WTC11 (cell line): ENCODE measurements at regions not wholly inside any gene's neighbourhood (a gene's known extent, or its start where the extent isn't known, plus 50 kb on each side); places are given as distances from the start of the nearest gene placed in this dataset.

Source experiments
- ATAC-seq: fragments of 200-7000 bp; cut with Tn5 transposase; 2 replicates; pipeline ENCODE4 v1.10.0; 2021; ENCODE audit warnings: mild to moderate bottlenecking, moderate library complexity
- CTCF ChIA-PET: fragments of 300-600 bp; sonication (Branson Sonifier 250); formaldehyde crosslinking; loops from one replicate; lab custom pipeline; 2021; ENCODE audit warnings: antibody characterized with exemption; lab: Charles Lee
- POLR2A ChIA-PET: fragments of 350-600 bp; sonication (Branson Sonifier 250); formaldehyde crosslinking; loops from one replicate; lab custom pipeline; 2021; ENCODE audit warnings: antibody characterized with exemption; lab: Charles Lee
- DNase-seq: peaks from one replicate; pipeline ENCODE4 v3.0.0; 2021; ENCODE audit warnings: low spot score
- H3K27ac Mint-ChIP-seq: 2 replicates; pipeline ENCODE4 v1.8.0; 2021; ENCODE audit warnings: mixed read lengths
- H3K27me3 Mint-ChIP-seq: 2 replicates; pipeline ENCODE4 v1.8.0; 2021; ENCODE audit warnings: low read depth, mild to moderate bottlenecking, moderate library complexity, mixed read lengths
- H3K36me3 Mint-ChIP-seq: 2 replicates; pipeline ENCODE4 v1.8.0; 2021; ENCODE audit warnings: mixed read lengths
- H3K4me1 Mint-ChIP-seq: 2 replicates; pipeline ENCODE4 v1.8.0; 2022; ENCODE audit warnings: mixed read lengths
- H3K4me3 Mint-ChIP-seq: 2 replicates; pipeline ENCODE4 v1.8.0; 2021; ENCODE audit warnings: mild to moderate bottlenecking, moderate library complexity, mixed read lengths
- H3K9me3 Mint-ChIP-seq: 2 replicates; pipeline ENCODE4 v1.8.0; 2021; ENCODE audit warnings: mixed read lengths
- CREM ChIP-seq: sonication (generic); formaldehyde crosslinking; IDR thresholded peaks from 2 replicates; pipeline ENCODE4 v1.8.1; 2022; ENCODE audit warnings: mild to moderate bottlenecking, missing genetic modification reagents, moderate library complexity
- ETV6 ChIP-seq: sonication (generic); formaldehyde crosslinking; IDR thresholded peaks from 2 replicates; pipeline ENCODE4 v1.8.1; 2022; ENCODE audit warnings: mild to moderate bottlenecking, missing genetic modification reagents
- GABPB1 ChIP-seq: sonication (generic); formaldehyde crosslinking; IDR thresholded peaks from 2 replicates; pipeline ENCODE4 v1.8.1; 2023; ENCODE audit warnings: mild to moderate bottlenecking, missing genetic modification reagents
- JUN ChIP-seq: sonication (generic); formaldehyde crosslinking; IDR thresholded peaks from 2 replicates; pipeline ENCODE4 v1.8.0; 2023; ENCODE audit warnings: mild to moderate bottlenecking, missing genetic modification reagents
- NR3C1 ChIP-seq: sonication (generic); formaldehyde crosslinking; conservative IDR thresholded peaks from 2 replicates; pipeline ENCODE4 v1.8.1; 2023; ENCODE audit warnings: low read depth, mild to moderate bottlenecking, missing genetic modification reagents
- PRRX2 ChIP-seq: fragments of 250-450 bp; sonication (Bioruptor Pico); IDR thresholded peaks from 2 replicates; pipeline ENCODE4 v1.8.0; 2021; ENCODE audit warnings: mild to moderate bottlenecking
- SP1 ChIP-seq: sonication (generic); formaldehyde crosslinking; conservative IDR thresholded peaks from 2 replicates; pipeline ENCODE4 v1.8.1; 2022; ENCODE audit warnings: missing genetic modification reagents
- TP53 ChIP-seq: sonication (generic); formaldehyde crosslinking; IDR thresholded peaks from 2 replicates; pipeline ENCODE4 v1.8.1; 2023; ENCODE audit warnings: mild to moderate bottlenecking, missing genetic modification reagents
- ZNF232 ChIP-seq: sonication (generic); formaldehyde crosslinking; IDR thresholded peaks from 2 replicates; pipeline ENCODE4 v1.8.0; 2022; ENCODE audit warnings: mild to moderate bottlenecking, missing genetic modification reagents
- TF ChIP-seq, protein P1 (sequence below): fragments of 200-600 bp; IDR thresholded peaks from 2 replicates; pipeline ENCODE4 v1.8.0; 2022; ENCODE audit warnings: antibody characterized with exemption
- TF ChIP-seq, protein P2 (sequence below): sonication (generic); formaldehyde crosslinking; IDR thresholded peaks from 2 replicates; pipeline ENCODE4 v1.8.1; 2022; ENCODE audit warnings: low read depth, mild to moderate bottlenecking, moderate library complexity, missing genetic modification reagents, borderline replicate concordance
- TF ChIP-seq, protein P3 (sequence below): fragments of 250-450 bp; sonication (Bioruptor Pico); conservative IDR thresholded peaks from 2 replicates; pipeline ENCODE4 v1.9.0; 2021; ENCODE audit warnings: mild to moderate bottlenecking
- TF ChIP-seq, protein P4 (sequence below): fragments of 250-450 bp; sonication (Bioruptor Pico); IDR thresholded peaks from 2 replicates; pipeline ENCODE4 v1.9.0; 2021; ENCODE audit warnings: mild to moderate bottlenecking
- TF ChIP-seq, protein P5 (sequence below): sonication (generic); formaldehyde crosslinking; IDR thresholded peaks from 2 replicates; pipeline ENCODE4 v1.8.1; 2023; ENCODE audit warnings: mild to moderate bottlenecking, missing genetic modification reagents, borderline replicate concordance
- TF ChIP-seq, protein P6 (sequence below): sonication (generic); formaldehyde crosslinking; IDR thresholded peaks from 2 replicates; pipeline ENCODE4 v1.8.0; 2023; ENCODE audit warnings: missing genetic modification reagents, mild to moderate bottlenecking, borderline replicate concordance
- TF ChIP-seq, protein P7 (sequence below): sonication (generic); formaldehyde crosslinking; IDR thresholded peaks from 2 replicates; pipeline ENCODE4 v1.8.1; 2023; ENCODE audit warnings: mild to moderate bottlenecking, missing genetic modification reagents

DNA sequence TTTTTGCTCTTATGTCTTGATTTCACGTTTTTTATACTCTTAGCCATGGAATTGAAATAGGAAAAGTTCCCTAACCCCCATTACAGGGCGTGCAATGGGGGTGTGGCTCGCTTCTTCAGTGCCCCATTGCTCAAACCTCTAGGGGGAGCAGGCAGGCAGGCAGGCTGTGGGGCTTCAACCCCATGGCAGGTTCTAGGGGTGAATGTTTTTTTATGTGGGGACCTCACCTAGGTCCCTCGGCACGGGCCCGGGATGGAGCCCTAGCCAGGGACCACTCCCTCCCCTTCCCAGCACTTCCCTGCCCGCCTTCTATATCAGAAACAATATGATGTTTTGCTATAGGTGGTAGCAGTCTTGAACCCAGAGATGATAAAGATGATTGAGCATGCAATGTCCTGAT is 221.3 kb upstream of the SMC2 start (continued):
- TF ChIP-seq, protein P1, sequence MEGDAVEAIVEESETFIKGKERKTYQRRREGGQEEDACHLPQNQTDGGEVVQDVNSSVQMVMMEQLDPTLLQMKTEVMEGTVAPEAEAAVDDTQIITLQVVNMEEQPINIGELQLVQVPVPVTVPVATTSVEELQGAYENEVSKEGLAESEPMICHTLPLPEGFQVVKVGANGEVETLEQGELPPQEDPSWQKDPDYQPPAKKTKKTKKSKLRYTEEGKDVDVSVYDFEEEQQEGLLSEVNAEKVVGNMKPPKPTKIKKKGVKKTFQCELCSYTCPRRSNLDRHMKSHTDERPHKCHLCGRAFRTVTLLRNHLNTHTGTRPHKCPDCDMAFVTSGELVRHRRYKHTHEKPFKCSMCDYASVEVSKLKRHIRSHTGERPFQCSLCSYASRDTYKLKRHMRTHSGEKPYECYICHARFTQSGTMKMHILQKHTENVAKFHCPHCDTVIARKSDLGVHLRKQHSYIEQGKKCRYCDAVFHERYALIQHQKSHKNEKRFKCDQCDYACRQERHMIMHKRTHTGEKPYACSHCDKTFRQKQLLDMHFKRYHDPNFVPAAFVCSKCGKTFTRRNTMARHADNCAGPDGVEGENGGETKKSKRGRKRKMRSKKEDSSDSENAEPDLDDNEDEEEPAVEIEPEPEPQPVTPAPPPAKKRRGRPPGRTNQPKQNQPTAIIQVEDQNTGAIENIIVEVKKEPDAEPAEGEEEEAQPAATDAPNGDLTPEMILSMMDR: no peak
- TF ChIP-seq, protein P2, sequence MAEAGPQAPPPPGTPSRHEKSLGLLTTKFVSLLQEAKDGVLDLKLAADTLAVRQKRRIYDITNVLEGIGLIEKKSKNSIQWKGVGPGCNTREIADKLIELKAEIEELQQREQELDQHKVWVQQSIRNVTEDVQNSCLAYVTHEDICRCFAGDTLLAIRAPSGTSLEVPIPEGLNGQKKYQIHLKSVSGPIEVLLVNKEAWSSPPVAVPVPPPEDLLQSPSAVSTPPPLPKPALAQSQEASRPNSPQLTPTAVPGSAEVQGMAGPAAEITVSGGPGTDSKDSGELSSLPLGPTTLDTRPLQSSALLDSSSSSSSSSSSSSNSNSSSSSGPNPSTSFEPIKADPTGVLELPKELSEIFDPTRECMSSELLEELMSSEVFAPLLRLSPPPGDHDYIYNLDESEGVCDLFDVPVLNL (CRISPR knock-in tag): no peak
- no peak for TF ChIP-seq JUN (CRISPR knock-in tag)

DNA sequence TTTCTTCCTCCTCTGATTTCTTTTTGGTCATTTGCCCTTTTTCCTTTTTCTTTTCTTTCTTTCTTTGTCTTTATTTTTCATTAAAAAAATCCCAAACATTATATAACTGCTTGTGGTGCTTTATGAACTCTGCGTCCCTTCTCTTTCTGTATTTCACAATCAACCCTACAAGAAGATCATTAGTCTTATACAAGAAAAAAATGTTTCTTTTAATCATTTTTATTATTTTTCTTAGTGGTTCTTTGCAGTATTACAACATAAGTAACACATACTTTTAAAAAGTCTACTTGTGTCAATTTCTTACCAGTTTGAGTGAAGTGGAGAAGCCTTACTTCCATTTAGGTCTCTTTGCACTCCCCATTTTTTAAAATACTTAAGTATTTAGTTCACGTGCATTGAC is 212.7 kb upstream of the SMC2 start:
- CTCF ChIA-PET: no interaction called here
- peaks cover 3% of the 10 kb centered on the region; the same call in 1 of the 2 replicates for H3K9me3 Mint-ChIP-seq
- ATAC-seq (no peak), DNase-seq (no peak)
- POLR2A ChIA-PET: no interaction called here
- H3K36me3 Mint-ChIP-seq: no peaks in the 10 kb centered on the region
- no peaks in the 10 kb centered on the region for H3K4me1 Mint-ChIP-seq
- H3K27ac Mint-ChIP-seq: no peak overlapping the region
- H3K27me3 Mint-ChIP-seq: no peaks in the 10 kb centered on the region
- H3K4me3 Mint-ChIP-seq: no peak overlapping the region
- TF ChIP-seq, protein P3, sequence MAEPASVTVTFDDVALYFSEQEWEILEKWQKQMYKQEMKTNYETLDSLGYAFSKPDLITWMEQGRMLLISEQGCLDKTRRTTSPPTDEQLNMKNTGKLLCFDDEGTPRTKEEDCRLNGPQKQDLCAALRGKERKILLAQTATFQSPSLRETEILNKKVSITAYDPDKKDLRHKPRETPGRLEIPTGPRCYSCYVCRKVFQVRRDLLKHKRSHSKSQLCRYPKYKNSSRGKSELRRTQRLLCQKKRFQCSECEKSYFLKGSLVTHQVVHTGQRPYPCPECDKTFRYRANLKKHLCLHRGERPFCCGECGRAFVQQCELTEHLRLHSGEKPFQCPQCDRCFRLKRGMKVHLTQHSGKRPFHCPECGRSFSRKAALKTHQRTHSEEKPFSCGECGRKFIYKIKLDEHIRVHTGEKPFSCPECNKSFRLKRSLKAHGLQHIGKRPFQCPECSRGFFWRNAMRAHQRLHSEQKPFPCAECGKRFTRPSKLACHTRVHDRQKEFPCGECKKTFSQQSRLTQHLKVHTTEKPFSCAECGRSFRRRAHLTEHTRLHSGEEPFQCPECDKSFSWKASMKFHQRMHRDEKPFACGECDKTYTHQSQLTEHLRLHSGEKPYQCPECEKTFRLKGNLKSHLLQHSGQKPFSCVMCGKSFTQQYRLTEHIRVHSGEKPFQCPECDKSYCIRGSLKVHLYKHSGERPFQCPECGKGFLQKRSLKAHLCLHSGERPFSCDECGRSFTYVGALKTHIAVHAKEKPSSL (CRISPR knock-in tag): no peak
- TF ChIP-seq, protein P4, sequence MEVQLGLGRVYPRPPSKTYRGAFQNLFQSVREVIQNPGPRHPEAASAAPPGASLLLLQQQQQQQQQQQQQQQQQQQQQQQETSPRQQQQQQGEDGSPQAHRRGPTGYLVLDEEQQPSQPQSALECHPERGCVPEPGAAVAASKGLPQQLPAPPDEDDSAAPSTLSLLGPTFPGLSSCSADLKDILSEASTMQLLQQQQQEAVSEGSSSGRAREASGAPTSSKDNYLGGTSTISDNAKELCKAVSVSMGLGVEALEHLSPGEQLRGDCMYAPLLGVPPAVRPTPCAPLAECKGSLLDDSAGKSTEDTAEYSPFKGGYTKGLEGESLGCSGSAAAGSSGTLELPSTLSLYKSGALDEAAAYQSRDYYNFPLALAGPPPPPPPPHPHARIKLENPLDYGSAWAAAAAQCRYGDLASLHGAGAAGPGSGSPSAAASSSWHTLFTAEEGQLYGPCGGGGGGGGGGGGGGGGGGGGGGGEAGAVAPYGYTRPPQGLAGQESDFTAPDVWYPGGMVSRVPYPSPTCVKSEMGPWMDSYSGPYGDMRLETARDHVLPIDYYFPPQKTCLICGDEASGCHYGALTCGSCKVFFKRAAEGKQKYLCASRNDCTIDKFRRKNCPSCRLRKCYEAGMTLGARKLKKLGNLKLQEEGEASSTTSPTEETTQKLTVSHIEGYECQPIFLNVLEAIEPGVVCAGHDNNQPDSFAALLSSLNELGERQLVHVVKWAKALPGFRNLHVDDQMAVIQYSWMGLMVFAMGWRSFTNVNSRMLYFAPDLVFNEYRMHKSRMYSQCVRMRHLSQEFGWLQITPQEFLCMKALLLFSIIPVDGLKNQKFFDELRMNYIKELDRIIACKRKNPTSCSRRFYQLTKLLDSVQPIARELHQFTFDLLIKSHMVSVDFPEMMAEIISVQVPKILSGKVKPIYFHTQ (CRISPR knock-in tag): no peak
- TF ChIP-seq, protein P5, sequence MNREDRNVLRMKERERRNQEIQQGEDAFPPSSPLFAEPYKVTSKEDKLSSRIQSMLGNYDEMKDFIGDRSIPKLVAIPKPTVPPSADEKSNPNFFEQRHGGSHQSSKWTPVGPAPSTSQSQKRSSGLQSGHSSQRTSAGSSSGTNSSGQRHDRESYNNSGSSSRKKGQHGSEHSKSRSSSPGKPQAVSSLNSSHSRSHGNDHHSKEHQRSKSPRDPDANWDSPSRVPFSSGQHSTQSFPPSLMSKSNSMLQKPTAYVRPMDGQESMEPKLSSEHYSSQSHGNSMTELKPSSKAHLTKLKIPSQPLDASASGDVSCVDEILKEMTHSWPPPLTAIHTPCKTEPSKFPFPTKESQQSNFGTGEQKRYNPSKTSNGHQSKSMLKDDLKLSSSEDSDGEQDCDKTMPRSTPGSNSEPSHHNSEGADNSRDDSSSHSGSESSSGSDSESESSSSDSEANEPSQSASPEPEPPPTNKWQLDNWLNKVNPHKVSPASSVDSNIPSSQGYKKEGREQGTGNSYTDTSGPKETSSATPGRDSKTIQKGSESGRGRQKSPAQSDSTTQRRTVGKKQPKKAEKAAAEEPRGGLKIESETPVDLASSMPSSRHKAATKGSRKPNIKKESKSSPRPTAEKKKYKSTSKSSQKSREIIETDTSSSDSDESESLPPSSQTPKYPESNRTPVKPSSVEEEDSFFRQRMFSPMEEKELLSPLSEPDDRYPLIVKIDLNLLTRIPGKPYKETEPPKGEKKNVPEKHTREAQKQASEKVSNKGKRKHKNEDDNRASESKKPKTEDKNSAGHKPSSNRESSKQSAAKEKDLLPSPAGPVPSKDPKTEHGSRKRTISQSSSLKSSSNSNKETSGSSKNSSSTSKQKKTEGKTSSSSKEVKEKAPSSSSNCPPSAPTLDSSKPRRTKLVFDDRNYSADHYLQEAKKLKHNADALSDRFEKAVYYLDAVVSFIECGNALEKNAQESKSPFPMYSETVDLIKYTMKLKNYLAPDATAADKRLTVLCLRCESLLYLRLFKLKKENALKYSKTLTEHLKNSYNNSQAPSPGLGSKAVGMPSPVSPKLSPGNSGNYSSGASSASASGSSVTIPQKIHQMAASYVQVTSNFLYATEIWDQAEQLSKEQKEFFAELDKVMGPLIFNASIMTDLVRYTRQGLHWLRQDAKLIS (CRISPR knock-in tag): no peak
- TF ChIP-seq SP1 (CRISPR knock-in tag) (no peak), TP53 (CRISPR knock-in tag) (no peak), ZNF232 (CRISPR knock-in tag) (no peak), PRRX2 (CRISPR knock-in tag) (no peak), CREM (no peak), GABPB1 (no peak), NR3C1 (no peak), ETV6 (CRISPR knock-in tag) (no peak)
- TF ChIP-seq, protein P6, sequence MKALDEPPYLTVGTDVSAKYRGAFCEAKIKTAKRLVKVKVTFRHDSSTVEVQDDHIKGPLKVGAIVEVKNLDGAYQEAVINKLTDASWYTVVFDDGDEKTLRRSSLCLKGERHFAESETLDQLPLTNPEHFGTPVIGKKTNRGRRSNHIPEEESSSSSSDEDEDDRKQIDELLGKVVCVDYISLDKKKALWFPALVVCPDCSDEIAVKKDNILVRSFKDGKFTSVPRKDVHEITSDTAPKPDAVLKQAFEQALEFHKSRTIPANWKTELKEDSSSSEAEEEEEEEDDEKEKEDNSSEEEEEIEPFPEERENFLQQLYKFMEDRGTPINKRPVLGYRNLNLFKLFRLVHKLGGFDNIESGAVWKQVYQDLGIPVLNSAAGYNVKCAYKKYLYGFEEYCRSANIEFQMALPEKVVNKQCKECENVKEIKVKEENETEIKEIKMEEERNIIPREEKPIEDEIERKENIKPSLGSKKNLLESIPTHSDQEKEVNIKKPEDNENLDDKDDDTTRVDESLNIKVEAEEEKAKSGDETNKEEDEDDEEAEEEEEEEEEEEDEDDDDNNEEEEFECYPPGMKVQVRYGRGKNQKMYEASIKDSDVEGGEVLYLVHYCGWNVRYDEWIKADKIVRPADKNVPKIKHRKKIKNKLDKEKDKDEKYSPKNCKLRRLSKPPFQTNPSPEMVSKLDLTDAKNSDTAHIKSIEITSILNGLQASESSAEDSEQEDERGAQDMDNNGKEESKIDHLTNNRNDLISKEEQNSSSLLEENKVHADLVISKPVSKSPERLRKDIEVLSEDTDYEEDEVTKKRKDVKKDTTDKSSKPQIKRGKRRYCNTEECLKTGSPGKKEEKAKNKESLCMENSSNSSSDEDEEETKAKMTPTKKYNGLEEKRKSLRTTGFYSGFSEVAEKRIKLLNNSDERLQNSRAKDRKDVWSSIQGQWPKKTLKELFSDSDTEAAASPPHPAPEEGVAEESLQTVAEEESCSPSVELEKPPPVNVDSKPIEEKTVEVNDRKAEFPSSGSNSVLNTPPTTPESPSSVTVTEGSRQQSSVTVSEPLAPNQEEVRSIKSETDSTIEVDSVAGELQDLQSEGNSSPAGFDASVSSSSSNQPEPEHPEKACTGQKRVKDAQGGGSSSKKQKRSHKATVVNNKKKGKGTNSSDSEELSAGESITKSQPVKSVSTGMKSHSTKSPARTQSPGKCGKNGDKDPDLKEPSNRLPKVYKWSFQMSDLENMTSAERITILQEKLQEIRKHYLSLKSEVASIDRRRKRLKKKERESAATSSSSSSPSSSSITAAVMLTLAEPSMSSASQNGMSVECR (CRISPR knock-in tag): no peak
- TF ChIP-seq, protein P7, sequence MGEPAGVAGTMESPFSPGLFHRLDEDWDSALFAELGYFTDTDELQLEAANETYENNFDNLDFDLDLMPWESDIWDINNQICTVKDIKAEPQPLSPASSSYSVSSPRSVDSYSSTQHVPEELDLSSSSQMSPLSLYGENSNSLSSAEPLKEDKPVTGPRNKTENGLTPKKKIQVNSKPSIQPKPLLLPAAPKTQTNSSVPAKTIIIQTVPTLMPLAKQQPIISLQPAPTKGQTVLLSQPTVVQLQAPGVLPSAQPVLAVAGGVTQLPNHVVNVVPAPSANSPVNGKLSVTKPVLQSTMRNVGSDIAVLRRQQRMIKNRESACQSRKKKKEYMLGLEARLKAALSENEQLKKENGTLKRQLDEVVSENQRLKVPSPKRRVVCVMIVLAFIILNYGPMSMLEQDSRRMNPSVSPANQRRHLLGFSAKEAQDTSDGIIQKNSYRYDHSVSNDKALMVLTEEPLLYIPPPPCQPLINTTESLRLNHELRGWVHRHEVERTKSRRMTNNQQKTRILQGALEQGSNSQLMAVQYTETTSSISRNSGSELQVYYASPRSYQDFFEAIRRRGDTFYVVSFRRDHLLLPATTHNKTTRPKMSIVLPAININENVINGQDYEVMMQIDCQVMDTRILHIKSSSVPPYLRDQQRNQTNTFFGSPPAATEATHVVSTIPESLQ (CRISPR knock-in tag): no peak
